H9 (cell line): ENCODE measurements at regions not wholly inside any gene's neighbourhood (a gene's known extent, or its start where the extent isn't known, plus 50 kb on each side); places are given as distances from the start of the nearest gene placed in this dataset.

Source experiments
- DNase-seq: peaks from one replicate; pipeline ENCODE4 v3.0.0-alpha.2; 2017
- H2AFZ ChIP-seq: one replicate; pipeline ENCODE4 v1.6.1; 2013; ENCODE audit warnings: mild to moderate bottlenecking, low read length, control low read depth, moderate library complexity
- H2AK5ac ChIP-seq: 2 replicates; pipeline ENCODE4 v1.6.1; 2013; ENCODE audit warnings: low read length, control low read depth, mixed read lengths; ENCODE audit not compliant: insufficient read length
- H2BK120ac ChIP-seq: one replicate; pipeline ENCODE4 v1.6.1; 2013; ENCODE audit warnings: low read depth, mild to moderate bottlenecking, low read length, control low read depth, inconsistent platforms; ENCODE audit not compliant: poor library complexity, severe bottlenecking
- H2BK12ac ChIP-seq: 2 replicates; pipeline ENCODE4 v1.6.1; 2013; ENCODE audit warnings: low read length, control low read depth, mixed read lengths, low read depth; ENCODE audit not compliant: insufficient read length
- H2BK15ac ChIP-seq: 2 replicates; pipeline ENCODE4 v1.6.1; 2013; ENCODE audit warnings: low read depth, low read length, control low read depth
- H2BK20ac ChIP-seq: one replicate; pipeline ENCODE4 v1.6.1; 2013; ENCODE audit warnings: low read depth, mild to moderate bottlenecking, low read length, control low read depth, inconsistent platforms; ENCODE audit not compliant: poor library complexity, severe bottlenecking
- H2BK5ac ChIP-seq: 2 replicates; pipeline ENCODE4 v1.6.1; 2013; ENCODE audit warnings: low read length, control low read depth, mixed read lengths; ENCODE audit not compliant: insufficient read length
- H3K14ac ChIP-seq: 2 replicates; pipeline ENCODE4 v1.6.1; 2013; ENCODE audit warnings: low read length, control low read depth; ENCODE audit not compliant: insufficient read depth
- H3K18ac ChIP-seq: 2 replicates; pipeline ENCODE4 v1.6.1; 2013; ENCODE audit warnings: low read depth, mild to moderate bottlenecking, mixed read lengths, low read length, control low read depth; ENCODE audit not compliant: insufficient read length
- H3K23ac ChIP-seq: 2 replicates; pipeline ENCODE4 v1.6.1; 2013; ENCODE audit warnings: low read length, control low read depth, mixed read lengths, low read depth; ENCODE audit not compliant: insufficient read length
- H3K23me2 ChIP-seq: 2 replicates; pipeline ENCODE4 v1.6.1; 2013; ENCODE audit warnings: low read depth, mild to moderate bottlenecking, mixed read lengths, low read length, control low read depth; ENCODE audit not compliant: insufficient read length, poor library complexity, severe bottlenecking
- H3K27ac ChIP-seq: 2 replicates; pipeline ENCODE4 v1.5.1; 2013; ENCODE audit warnings: low read length, control low read depth, mixed read lengths, low read depth; ENCODE audit not compliant: insufficient read length
- H3K27me3 ChIP-seq: 2 replicates; pipeline ENCODE4 v1.6.1; 2013; ENCODE audit warnings: low read length, control low read depth, inconsistent platforms; ENCODE audit not compliant: insufficient read depth
- H3K4ac ChIP-seq: 2 replicates; pipeline ENCODE4 v1.6.1; 2013; ENCODE audit warnings: low read depth, mild to moderate bottlenecking, control low read depth, inconsistent platforms, low read length, moderate library complexity
- H3K4me1 ChIP-seq: 2 replicates; pipeline ENCODE4 v1.6.1; 2013; ENCODE audit warnings: low read length, control low read depth, inconsistent platforms; ENCODE audit not compliant: insufficient read depth
- H3K4me2 ChIP-seq: 2 replicates; pipeline ENCODE4 v1.6.1; 2013; ENCODE audit warnings: low read length, control low read depth, mixed read lengths; ENCODE audit not compliant: insufficient read length, insufficient read depth
- H3K56ac ChIP-seq: 2 replicates; pipeline ENCODE4 v1.6.1; 2013; ENCODE audit warnings: low read depth, mild to moderate bottlenecking, mixed read lengths, low read length, control low read depth; ENCODE audit not compliant: insufficient read length
- H3K79me1 ChIP-seq: 2 replicates; pipeline ENCODE4 v1.6.1; 2013; ENCODE audit warnings: low read depth, mild to moderate bottlenecking, moderate library complexity, low read length, control low read depth, inconsistent platforms; ENCODE audit not compliant: insufficient read depth, poor library complexity, severe bottlenecking
- H3K79me2 ChIP-seq: 2 replicates; pipeline ENCODE4 v1.6.1; 2013; ENCODE audit warnings: low read length, control low read depth, inconsistent platforms; ENCODE audit not compliant: insufficient read depth
- H3K9ac ChIP-seq: 2 replicates; pipeline ENCODE4 v1.6.1; 2013; ENCODE audit warnings: low read length, control low read depth, mixed read lengths; ENCODE audit not compliant: insufficient read length; ENCODE audit errors: extremely low read depth
- H3K9me3 ChIP-seq: one replicate; pipeline ENCODE4 v1.6.1; 2013; ENCODE audit warnings: low read depth, low read length, inconsistent platforms; ENCODE audit not compliant: control insufficient read depth
- H3T11ph ChIP-seq: one replicate; pipeline ENCODE4 v1.6.1; 2013; ENCODE audit warnings: mild to moderate bottlenecking, low read length, control low read depth, inconsistent platforms
- H4K20me1 ChIP-seq: one replicate; pipeline ENCODE4 v1.6.1; 2013; ENCODE audit not compliant: control insufficient read depth, insufficient read length, insufficient read depth
- H4K5ac ChIP-seq: 2 replicates; pipeline ENCODE4 v1.6.1; 2013; ENCODE audit warnings: low read depth, mild to moderate bottlenecking, mixed read lengths, low read length, control low read depth; ENCODE audit not compliant: insufficient read length
- H4K8ac ChIP-seq: replicated peaks from 2 replicates; pipeline ENCODE4 v1.6.1; 2013; ENCODE audit warnings: low read length, control low read depth, mixed read lengths, low read depth; ENCODE audit not compliant: insufficient read length
- H4K91ac ChIP-seq: 2 replicates; pipeline ENCODE4 v1.6.1; 2013; ENCODE audit warnings: low read depth, mild to moderate bottlenecking, moderate library complexity, mixed read lengths, low read length, control low read depth; ENCODE audit not compliant: insufficient read length
- H3K27ac Mint-ChIP-seq, 3 experiments: 2 replicates in 2 of 3; 3 replicates in 1 of 3; pipeline ENCODE4 v1.8.0; 2020 to 2021; ENCODE audit warnings: mixed read lengths in 3 of 3, mild to moderate bottlenecking in 1 of 3, moderate library complexity in 1 of 3
- H3K27me3 Mint-ChIP-seq: 2 replicates; pipeline ENCODE4 v1.8.0; 2021; ENCODE audit warnings: low read depth, mild to moderate bottlenecking, moderate library complexity, mixed read lengths
- H3K36me3 Mint-ChIP-seq, 3 experiments: 2 replicates in 2 of 3; 3 replicates in 1 of 3; pipeline ENCODE4 v1.8.0; 2020 to 2021; ENCODE audit warnings: low read depth in 3 of 3, mixed read lengths in 3 of 3; ENCODE audit not compliant: insufficient read depth in 1 of 3
- H3K4me1 Mint-ChIP-seq, 2 experiments: 2 replicates each; pipeline ENCODE4 v1.8.0; 2020; ENCODE audit warnings: mixed read lengths in 2 of 2
- H3K4me3 Mint-ChIP-seq, 2 experiments: 2 replicates in 1 of 2; 3 replicates in 1 of 2; pipeline ENCODE4 v1.8.0; 2020 to 2021; ENCODE audit warnings: mild to moderate bottlenecking in 2 of 2, mixed read lengths in 2 of 2, moderate library complexity in 1 of 2
- H3K9me3 Mint-ChIP-seq, 2 experiments: 2 replicates in 1 of 2; 3 replicates in 1 of 2; pipeline ENCODE4 v1.8.0; 2020; ENCODE audit warnings: mild to moderate bottlenecking in 2 of 2, mixed read lengths in 2 of 2, moderate library complexity in 1 of 2
- WGBS: extraction: QIAGEN DNeasy Blood & Tissue Kit; methylation state at CpG from one replicate; pipeline ENCODE4 v1.1.7; 2013; ENCODE audit warnings: missing lambda C conversion rate, low lambda C conversion rate, mixed read lengths; ENCODE audit not compliant: insufficient read length; ENCODE audit errors: extremely low coverage; 5-methylcytosine and 5-hydroxymethylcytosine counted together
- TF ChIP-seq, protein P1 (sequence below): fragments of 200-600 bp; sonication (generic); conservative IDR thresholded peaks from 3 replicates; pipeline ENCODE4 v1.8.0; 2021; ENCODE audit warnings: antibody characterized with exemption, mild to moderate bottlenecking

DNA sequence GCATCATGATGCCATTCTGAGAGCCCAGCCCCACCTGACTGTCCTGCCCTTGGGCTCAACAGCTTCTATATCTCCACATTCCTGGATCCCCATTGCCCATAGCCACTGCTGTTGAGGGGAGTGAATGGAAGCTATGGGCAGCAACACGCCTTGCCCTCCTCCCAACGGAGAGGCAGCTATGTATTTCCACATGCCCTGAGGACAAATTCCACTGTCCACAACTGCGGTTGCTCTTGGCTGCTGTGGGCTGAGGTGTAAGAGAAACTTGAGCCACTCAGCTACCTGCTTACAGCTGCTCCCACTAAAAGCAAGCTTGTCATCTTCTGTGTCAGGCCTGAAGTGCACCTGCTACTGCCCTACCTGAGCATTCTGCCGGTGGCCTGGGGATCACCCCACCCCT lies 222.9 kb downstream of the PSAT1 start:
- Mint-ChIP-seq H3K9me3 (peaks cover 35 to 40% of the 10 kb centered on the region in 2 experiments), H3K27ac (no peak overlapping the region), H3K27me3 (no peaks in the 10 kb centered on the region), H3K4me3 (no peak overlapping the region), H3K4me1 (no peaks in the 10 kb centered on the region), H3K36me3 (peaks cover 17 to 33% (median 22%) of the 10 kb centered on the region in 3 experiments)
- DNase-seq: no peak
- Histone ChIP-seq H3K4me2 (no peak overlapping the region), H3K9me3 (no peaks in the 10 kb centered on the region), H2BK5ac (no peak overlapping the region), H4K5ac (no peak overlapping the region), H3T11ph (no peak overlapping the region), H2BK12ac (no peak overlapping the region), H3K4me1 (no peaks in the 10 kb centered on the region), H3K27ac (no peak overlapping the region), H3K23ac (no peak overlapping the region), H2BK120ac (no peak overlapping the region), H2BK20ac (no peak overlapping the region), H3K27me3 (no peaks in the 10 kb centered on the region), H3K14ac (no peak overlapping the region; the same call in 1 of the 2 replicates), H3K56ac (no peak overlapping the region), H4K91ac (no peak overlapping the region), H2AK5ac (no peak overlapping the region), H3K23me2 (no peaks in the 10 kb centered on the region), H4K20me1 (no peaks in the 10 kb centered on the region), H4K8ac (no peak overlapping the region), H3K18ac (no peak overlapping the region), H3K4ac (no peak overlapping the region), H2AFZ (no peak overlapping the region), H3K79me2 (no peaks in the 10 kb centered on the region), H3K9ac (no peak overlapping the region), H3K79me1 (no peaks in the 10 kb centered on the region), H2BK15ac (no peak overlapping the region)
- WGBS: no CpG with 5 or more reads among the region's 4 CpGs
- TF ChIP-seq, protein P1, sequence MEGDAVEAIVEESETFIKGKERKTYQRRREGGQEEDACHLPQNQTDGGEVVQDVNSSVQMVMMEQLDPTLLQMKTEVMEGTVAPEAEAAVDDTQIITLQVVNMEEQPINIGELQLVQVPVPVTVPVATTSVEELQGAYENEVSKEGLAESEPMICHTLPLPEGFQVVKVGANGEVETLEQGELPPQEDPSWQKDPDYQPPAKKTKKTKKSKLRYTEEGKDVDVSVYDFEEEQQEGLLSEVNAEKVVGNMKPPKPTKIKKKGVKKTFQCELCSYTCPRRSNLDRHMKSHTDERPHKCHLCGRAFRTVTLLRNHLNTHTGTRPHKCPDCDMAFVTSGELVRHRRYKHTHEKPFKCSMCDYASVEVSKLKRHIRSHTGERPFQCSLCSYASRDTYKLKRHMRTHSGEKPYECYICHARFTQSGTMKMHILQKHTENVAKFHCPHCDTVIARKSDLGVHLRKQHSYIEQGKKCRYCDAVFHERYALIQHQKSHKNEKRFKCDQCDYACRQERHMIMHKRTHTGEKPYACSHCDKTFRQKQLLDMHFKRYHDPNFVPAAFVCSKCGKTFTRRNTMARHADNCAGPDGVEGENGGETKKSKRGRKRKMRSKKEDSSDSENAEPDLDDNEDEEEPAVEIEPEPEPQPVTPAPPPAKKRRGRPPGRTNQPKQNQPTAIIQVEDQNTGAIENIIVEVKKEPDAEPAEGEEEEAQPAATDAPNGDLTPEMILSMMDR: no peak
